ENCODE measurements at regions not wholly inside any gene's neighbourhood (a gene's known extent, or its start where the extent isn't known, plus 50 kb on each side); places are given as distances from the start of the nearest gene placed in this dataset.

GRCh38 chr6:8329562-8329961 is 105.8 kb downstream of the SLC35B3 start:
- intact Hi-C loops (cut with DNase I): no loop called here
- WGBS: 40% methylated on average over 8 of the region's 8 CpGs
- TF ChIP-seq CTCF (IDR thresholded peaks at IDR 0.05) (no peak), POLR2A (IDR thresholded peaks at IDR 0.05) (no peak), POLR2AphosphoS5 (IDR thresholded peaks at IDR 0.05) (no peak)
- H3K27ac ChIP-seq: no peak overlapping the region
- no peak for DNase-seq (ENCODE audit: low spot score)
- H3K9me3 ChIP-seq: no peaks in the 10 kb centered on the region
- no peak overlapping the region for H3K4me3 ChIP-seq
- no peaks in the 10 kb centered on the region for H3K36me3 ChIP-seq
- H3K4me1 ChIP-seq (replicated peaks): no peaks in the 10 kb centered on the region
- no peaks in the 10 kb centered on the region for H3K27me3 ChIP-seq (replicated peaks; ENCODE audit: insufficient read depth)

GRCh38 chr6:8325743-8326142 is 109.6 kb downstream of the SLC35B3 start:
- Histone ChIP-seq H3K4me3 (no peak overlapping the region), H3K27me3 (replicated peaks; ENCODE audit: insufficient read depth) (no peaks in the 10 kb centered on the region), H3K27ac (no peak overlapping the region), H3K36me3 (no peaks in the 10 kb centered on the region), H3K9me3 (no peaks in the 10 kb centered on the region), H3K4me1 (replicated peaks) (no peaks in the 10 kb centered on the region)
- 88% methylated on average over 7 of the region's 7 CpGs for WGBS
- TF ChIP-seq POLR2A (IDR thresholded peaks at IDR 0.05) (no peak), CTCF (IDR thresholded peaks at IDR 0.05) (no peak), POLR2AphosphoS5 (IDR thresholded peaks at IDR 0.05) (no peak)
- no peak for DNase-seq (ENCODE audit: low spot score)
- intact Hi-C loops (cut with DNase I): no loop called here

GRCh38 chr6:8322659-8323058 is 112.7 kb downstream of the SLC35B3 start:
- Histone ChIP-seq H3K36me3 (no peaks in the 10 kb centered on the region), H3K4me3 (no peak overlapping the region), H3K4me1 (replicated peaks) (no peaks in the 10 kb centered on the region), H3K27ac (no peak overlapping the region), H3K9me3 (no peaks in the 10 kb centered on the region), H3K27me3 (replicated peaks; ENCODE audit: insufficient read depth) (no peaks in the 10 kb centered on the region)
- 91% methylated on average over 6 of the region's 6 CpGs for WGBS
- intact Hi-C loops (cut with DNase I): no loop called here
- DNase-seq (ENCODE audit: low spot score): no peak
- TF ChIP-seq POLR2A (IDR thresholded peaks at IDR 0.05): no peak
- TF ChIP-seq CTCF (IDR thresholded peaks at IDR 0.05): no peak

- no peak overlapping the region for H3K27ac ChIP-seq
- 83% methylated on average over 3 of the region's 3 CpGs for WGBS
- intact Hi-C loops (cut with DNase I): no loop called here
- no peaks in the 10 kb centered on the region for H3K4me1 ChIP-seq (replicated peaks)
- DNase-seq (ENCODE audit: low spot score): no peak
- TF ChIP-seq POLR2A (IDR thresholded peaks at IDR 0.05): no peak
- TF ChIP-seq POLR2AphosphoS5 (IDR thresholded peaks at IDR 0.05): no peak
- no peak for TF ChIP-seq CTCF (IDR thresholded peaks at IDR 0.05)
- H3K4me3 ChIP-seq: no peak overlapping the region
- H3K36me3 ChIP-seq: no peaks in the 10 kb centered on the region
- H3K9me3 ChIP-seq: no peaks in the 10 kb centered on the region
- no peaks in the 10 kb centered on the region for H3K27me3 ChIP-seq (replicated peaks; ENCODE audit: insufficient read depth)
Observed at GRCh38 chr6:8321671-8322404, 113.5 kb downstream of the SLC35B3 start.

- H3K36me3 ChIP-seq: no peaks in the 10 kb centered on the region
- no peak overlapping the region for H3K4me3 ChIP-seq
- H3K4me1 ChIP-seq (replicated peaks): no peaks in the 10 kb centered on the region
- H3K9me3 ChIP-seq: no peaks in the 10 kb centered on the region
- H3K27ac ChIP-seq: no peak overlapping the region
- H3K27me3 ChIP-seq (replicated peaks; ENCODE audit: insufficient read depth): no peaks in the 10 kb centered on the region
- no peak for DNase-seq (ENCODE audit: low spot score)
- WGBS: 96% methylated on average over 5 of the region's 5 CpGs
- intact Hi-C loops (cut with DNase I): no loop called here
- TF ChIP-seq POLR2AphosphoS5 (IDR thresholded peaks at IDR 0.05): no peak
- TF ChIP-seq POLR2A (IDR thresholded peaks at IDR 0.05): no peak
- no peak for TF ChIP-seq CTCF (IDR thresholded peaks at IDR 0.05)
Observed at GRCh38 chr6:8315154-8315553, 120.2 kb downstream of the SLC35B3 start.

Measured in prostate gland (tissue), 2 donors.